NOMO-1 treated with DMSO at 0.1 percent for 48 hours (cell line): ENCODE measurements at regions not wholly inside any gene's neighbourhood (a gene's known extent, or its start where the extent isn't known, plus 50 kb on each side); places are given as distances from the start of the nearest gene placed in this dataset.
"Not testable (repeated sequence)": the region's sequence is repeated elsewhere in the genome, so short reads cannot be mapped to it uniquely, and the experiment has no call there.

Source experiments
- DNase-seq: peaks from one replicate; lab custom pipeline; 2025; ENCODE audit not compliant: unreplicated experiment; lab: John Stamatoyannopoulos, UW

DNA sequence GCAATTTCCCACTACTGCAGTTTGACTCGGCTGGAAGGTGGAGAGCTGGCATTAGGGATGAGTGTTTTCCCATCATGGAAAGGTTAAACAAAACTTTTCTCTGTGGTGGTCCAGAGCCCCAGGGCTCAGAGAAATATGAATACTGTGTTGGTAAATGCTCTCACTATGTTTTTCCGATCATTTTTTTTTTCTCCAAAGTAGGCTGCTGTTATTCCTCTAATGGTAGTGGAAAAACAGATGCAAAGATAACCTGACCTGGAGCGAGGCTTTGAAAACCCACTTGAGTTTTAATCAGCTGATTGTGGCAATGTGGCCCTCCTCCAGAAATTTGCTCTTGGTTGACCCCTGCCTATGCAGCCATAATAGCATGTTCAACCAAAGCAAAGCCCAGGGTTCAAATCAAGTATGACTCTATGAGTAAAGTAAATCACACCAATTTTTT lies 320.8 kb upstream of the CTNNB1 start:
- no peak for DNase-seq

- no peak for DNase-seq
Observed at GRCh38 chr3:40885430-40885829, 313.9 kb upstream of the CTNNB1 start.

GRCh38 chr3:40886660-40887425 lies 312.5 kb upstream of the CTNNB1 start:
- DNase-seq: no peak

DNA sequence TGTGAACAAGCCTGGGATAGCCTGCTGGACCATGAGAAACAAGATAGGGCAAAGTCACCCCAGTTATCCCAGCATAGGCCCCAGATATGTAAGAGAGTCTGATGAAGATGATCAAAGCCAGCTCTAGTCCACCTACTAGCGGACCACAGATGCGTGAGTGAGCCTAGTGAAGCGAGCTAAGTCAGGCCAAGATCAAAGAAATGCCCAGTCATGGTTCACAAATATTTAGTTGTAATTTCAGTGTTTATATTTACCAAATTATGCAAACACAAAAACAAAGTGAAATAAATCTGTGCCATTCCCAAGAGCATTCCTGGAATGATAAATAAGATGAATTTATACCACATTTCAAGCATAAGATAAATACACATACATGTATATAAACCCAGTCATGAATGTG lies 308.1 kb upstream of the CTNNB1 start:
- no peak for DNase-seq

GRCh38 chr3:40895109-40895508 lies 304.2 kb upstream of the CTNNB1 start:
- peak; percentile 81 for DNase-seq

DNA sequence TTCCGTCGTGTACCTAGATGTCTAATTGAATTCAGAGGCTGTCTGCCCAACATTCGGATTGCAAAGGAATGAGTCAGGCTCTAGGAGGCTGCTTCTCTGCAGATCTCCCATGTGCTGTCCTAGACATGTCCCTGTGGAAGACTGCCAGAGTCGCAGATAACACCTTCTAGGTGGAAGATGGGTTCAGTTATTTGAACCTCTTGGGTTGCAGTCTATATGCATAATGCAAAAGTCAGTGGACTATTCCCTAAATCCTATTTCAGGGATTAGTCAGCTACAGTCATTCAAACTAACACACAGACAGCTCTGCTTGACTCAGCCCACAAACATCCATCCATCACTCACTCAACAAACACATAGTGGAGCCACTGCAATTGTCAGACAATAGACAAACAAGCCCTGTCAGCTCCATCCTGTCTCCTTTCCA lies 300.0 kb upstream of the CTNNB1 start:
- no peak for DNase-seq

GRCh38 chr3:40901298-40901697 lies 298.0 kb upstream of the CTNNB1 start:
- DNase-seq: no peak

DNA sequence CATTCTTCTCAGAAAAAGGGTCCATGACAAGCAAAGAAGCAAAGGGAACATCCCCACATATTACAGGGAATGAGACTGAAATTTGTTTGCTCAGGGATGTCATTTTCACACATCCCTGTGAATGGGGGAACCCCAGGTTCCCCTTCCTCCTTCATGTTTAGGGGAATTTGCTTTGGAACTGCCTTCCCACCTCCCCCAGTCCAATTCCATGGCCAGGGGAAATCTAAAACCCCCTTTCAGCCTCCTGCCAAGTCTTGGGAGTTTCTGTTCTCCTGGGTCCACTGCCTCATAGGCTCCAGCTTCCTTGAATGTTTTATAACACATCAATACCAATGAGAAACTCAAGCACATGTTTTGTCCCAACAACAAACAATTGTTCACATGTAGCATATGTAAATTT lies 297.5 kb upstream of the CTNNB1 start:
- DNase-seq: no peak

DNA sequence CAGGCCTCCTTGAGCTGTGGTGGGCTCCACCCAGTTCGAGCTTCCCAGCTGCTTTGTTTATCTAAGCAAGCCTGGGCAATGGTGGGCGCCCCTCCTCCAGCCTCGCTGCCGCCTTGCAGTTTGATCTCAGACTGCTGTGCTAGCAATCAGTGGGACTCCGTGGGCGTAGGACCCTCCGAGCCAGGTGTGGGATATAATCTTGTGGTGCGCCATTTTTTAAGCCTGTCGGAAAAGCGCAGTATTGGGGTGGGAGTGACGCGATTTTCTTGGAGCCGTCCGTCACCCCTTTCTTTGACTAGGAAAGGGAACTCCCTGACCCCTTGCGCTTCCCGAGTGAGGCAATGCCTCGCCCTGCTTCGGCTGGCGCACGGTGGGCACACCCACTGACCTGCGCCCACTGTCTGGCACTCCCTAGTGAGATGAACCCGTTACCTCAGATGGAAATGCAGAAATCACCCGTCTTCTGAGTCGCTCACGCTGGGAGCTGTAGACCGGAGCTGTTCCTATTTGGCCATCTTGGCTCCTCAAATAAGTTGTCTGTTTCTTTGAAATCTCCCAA lies 291.3 kb upstream of the CTNNB1 start:
- DNase-seq: not testable (repeated sequence)

DNA sequence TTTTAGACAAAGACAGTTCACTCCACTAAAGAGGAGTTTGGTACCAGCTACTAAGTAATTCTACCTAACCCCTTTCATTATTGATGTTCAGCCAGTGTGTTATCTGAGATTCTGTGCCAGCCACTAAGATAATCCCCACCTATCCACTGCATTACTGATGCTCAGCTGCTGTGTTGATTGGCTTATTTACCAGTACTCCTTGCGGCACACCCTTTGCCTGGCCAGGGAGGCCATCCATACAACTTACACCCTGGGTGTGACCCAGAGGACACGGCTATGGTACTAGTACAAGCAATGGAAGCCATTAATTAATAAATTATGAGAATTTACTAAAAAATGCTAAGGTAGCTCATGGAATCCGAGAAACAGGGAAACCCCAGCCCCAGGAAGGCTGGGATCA lies 290.7 kb upstream of the CTNNB1 start:
- no peak for DNase-seq

- DNase-seq: no peak
Observed at GRCh38 chr3:40911264-40911663, 288.0 kb upstream of the CTNNB1 start.

DNA sequence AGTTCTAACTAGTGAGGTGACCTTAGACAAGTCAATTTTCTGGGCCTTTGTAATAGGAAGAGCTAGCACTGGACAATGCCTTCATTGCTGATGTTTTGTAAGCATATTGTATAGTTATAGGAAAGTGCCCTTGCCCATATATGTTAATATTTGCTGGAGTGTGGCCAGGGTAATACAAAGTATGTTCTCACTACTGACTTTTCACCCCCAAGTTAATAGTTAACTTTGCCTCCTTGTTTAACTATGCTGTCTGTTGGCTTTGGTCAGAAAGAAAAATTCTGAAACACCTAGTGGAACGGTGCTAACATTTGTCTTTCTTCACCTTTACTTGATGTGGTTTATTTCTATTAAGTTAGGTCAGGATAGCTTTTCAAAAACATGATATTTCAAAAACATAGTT lies 287.4 kb upstream of the CTNNB1 start:
- no peak for DNase-seq

GRCh38 chr3:40912461-40912860 lies 286.8 kb upstream of the CTNNB1 start:
- DNase-seq: no peak

- no peak for DNase-seq
Observed at GRCh38 chr3:40913192-40913591, 286.1 kb upstream of the CTNNB1 start.

GRCh38 chr3:40913641-40914040 lies 285.7 kb upstream of the CTNNB1 start:
- DNase-seq: no peak

GRCh38 chr3:40914475-40914874 lies 284.8 kb upstream of the CTNNB1 start:
- DNase-seq: no peak

GRCh38 chr3:40915346-40915865 lies 283.9 kb upstream of the CTNNB1 start:
- no peak for DNase-seq

GRCh38 chr3:40920041-40920440 lies 279.3 kb upstream of the CTNNB1 start:
- DNase-seq: peak; percentile 10

- DNase-seq: no peak
Observed at GRCh38 chr3:40921251-40921650, 278.1 kb upstream of the CTNNB1 start.

DNA sequence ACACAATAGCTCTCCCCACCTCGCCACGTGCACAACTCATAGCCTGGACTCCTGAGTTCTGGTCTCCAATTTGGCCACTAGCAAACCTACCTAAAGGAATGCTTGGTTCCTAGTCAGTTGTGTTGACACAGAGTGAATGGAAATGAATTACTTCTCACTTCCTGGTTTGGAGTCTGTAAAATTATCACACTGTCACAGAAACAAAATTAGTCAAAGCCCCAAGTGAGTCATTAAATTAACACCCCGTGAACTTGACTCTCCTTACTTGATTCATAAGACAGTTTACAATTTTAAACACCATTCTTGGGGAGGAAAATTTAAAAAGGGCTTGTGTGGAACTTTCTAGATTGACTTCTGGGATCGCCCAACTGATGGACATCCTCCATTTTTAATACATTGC lies 276.2 kb upstream of the CTNNB1 start:
- peak; percentile 74 for DNase-seq

DNA sequence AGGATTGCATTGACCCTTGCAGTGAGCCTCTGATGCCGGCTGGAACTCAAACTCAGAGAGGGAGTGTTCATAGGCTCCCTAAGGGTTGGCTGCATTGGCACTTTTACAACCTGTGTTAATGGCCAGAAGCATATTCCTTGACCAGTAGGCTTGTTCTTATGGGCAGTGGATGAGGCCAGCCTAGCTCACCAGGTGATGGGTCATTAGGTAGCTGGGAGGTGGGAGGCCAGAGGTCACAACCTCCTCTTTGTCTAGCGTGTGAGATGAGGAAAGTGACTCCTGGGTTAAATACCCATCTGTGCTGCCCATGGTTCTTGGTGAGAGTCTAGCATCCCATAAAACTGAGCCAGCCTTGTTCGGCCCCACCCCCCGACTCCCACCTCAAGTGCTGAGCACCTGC lies 275.7 kb upstream of the CTNNB1 start:
- DNase-seq: no peak

- DNase-seq: no peak
Observed at GRCh38 chr3:40924559-40925141, 274.7 kb upstream of the CTNNB1 start.
